LoVo (cell line): ENCODE measurements at regions not wholly inside any gene's neighbourhood (a gene's known extent, or its start where the extent isn't known, plus 50 kb on each side); places are given as distances from the start of the nearest gene placed in this dataset.

Experiments used
- DNase-seq: peaks from one replicate; pipeline ENCODE4 v3.0.0-alpha.2; 2016; ENCODE audit warnings: low spot score

DNA sequence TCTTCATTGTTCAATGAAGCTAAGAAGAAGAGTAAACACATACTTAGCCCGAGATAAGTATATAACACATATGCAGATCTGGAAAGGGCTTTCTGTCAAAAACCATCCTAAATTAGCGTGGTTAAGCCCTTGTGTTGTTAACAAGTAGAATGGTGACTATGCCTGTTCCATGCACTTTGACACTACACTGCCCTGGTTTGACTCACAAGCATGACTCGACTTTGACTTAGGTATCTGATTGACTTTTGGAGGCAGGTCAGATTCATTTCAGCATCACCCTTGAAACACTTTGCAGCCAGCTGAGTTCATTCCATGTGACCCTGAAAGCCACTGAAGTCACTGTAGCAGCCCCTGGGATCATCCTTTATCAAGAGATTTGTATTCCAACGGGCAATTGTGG, 239.8 kb downstream of the TBX18 start:
- DNase-seq: no peak

DNA sequence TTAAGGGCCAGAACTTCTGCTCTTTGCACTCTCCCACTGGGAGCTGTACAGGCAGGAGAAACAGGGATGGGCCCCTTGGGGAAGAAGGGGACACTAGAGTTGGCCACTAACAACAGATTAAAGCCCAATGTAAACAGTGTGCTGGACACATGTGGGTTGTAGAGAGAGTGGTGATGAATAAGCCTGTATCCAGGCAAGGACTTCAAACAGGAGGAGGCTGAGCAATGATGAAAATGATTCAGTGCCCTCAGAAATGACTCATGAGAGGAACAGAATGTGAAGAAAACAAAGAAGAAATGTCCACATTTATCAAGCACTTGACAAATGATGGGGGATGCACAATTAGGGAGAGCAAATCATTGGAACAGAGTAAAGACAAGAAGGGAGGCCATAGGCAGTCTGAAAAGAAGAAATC, 242.3 kb downstream of the TBX18 start:
- no peak for DNase-seq

DNA sequence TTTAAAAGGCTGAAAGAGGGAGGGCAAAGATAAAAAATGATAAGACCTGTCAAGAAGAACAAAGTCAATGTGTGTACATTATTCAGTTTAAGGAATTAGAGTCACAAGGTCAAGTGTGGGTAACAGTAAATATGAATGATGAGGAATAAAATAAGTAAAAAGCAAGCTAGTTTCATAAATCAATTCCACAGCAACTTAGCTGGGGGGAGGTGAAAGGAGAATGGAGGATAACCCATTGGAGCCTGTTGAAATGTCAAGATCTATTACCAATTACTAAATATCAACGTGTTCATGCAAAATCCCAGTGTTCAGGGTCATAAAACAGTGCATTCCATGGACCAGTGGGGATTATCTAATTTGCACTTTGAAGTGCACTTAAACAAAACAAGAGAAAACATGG, 242.9 kb downstream of the TBX18 start:
- no peak for DNase-seq

DNA sequence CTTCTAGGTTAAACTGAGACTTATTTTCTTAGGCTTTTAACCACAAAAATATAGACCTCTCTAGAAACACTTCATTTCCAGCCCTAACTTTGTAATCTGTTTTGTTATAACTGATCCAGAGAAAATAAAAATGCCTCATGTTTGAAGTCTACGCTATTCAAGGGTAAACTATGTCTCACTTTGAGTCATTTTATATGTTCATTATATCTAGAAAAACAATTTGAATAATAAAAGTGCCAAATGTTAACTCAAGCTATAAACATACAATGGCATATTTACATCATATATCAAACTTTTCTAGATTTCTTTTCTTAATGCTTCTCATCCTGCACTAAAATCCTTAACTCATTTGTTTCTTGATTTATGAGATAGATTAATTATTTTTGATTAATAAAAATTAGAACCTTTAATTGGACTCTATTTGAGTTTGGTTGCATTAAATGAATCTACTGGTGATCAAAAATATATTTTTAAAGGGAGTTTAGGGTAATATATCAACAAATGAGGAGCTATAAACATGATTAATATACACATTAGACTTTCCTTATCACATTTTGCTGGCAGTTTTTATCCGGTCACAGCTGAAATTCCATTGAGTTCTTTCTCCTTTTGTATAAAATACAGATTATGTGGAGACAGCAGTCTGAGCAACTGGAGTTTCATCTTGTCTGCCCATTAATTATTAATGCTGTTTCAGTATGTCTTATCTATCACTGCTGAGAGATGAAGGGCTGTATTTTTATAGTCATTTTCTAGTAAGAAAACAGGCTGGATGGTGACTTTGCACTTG, 246.5 kb downstream of the TBX18 start:
- DNase-seq: no peak

DNA sequence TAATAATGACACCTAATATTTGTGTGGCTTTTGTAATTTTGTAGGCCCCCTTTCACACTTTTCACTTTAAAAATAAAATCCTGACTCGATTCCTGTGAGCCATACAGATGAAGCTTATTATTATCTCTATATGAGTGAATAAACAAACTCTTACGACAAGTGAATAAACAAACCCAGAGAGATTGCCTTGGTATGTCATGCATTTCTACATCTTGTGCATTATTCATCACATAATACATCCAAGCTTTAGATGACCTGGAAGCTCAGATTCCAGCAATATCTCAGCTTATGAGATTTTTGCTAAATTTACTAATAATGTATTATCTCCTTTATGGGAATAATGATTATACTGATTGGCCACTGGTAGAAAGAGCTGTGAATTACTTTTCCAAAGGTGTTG, 248.2 kb downstream of the TBX18 start:
- DNase-seq: no peak

DNA sequence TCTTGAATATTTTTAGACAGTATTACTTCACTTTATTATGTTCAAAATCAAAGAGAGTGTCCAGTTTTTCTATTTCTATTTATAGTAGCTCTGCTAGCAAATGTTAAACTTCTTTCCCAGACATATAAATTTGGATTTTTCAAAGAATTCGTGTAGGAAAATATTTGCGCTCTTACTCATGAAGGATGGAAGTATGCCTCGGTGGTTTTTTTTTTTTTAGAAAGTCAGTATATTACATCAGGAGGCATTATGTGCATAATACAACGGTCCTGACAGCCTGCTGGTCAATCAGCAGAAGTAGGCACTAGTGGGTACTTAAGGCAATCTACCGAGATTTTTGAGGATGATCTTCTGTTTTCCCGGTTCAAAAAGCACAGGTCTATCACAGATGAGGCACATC, 249.3 kb downstream of the TBX18 start:
- no peak for DNase-seq

DNA sequence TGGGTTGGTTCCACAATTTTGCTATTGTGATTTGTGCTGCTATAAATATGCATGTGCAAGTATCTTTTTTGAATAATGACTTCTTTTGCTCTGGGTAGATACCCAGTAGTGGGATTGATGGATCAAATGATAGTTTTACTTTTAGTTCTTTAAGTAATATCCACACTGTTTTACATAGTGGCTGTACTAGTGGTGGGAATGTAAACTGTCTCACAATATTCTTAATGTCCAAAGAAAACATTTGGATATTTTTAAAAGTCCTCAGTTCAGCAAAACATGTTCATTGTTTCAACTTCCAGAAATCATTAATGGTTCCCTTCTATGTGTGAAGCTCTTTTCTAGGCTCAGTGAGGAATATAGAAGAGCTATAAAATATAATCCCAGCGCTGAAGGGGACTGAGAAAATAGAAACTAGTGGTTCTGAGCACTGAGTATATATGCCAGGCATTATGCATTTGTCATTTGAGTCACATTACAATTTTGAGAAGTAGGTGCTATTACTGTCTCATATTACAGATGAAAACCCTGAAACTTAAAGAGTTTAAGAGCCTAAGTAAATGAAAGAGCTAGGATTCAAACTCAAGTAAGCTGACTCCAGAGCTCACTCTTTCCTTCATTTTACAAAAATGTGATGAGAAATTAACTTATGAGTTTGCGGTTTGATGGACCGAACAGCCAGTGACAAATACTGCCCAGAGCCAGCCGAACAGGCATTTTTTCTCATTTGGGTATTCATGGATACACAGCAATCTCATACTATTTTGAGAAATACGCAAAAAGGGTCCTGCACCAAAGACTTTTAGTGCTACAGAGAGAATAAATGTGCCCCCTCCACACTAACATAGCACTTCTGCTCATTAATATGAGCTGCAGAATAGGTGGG, 250.1 kb downstream of the TBX18 start:
- no peak for DNase-seq

DNA sequence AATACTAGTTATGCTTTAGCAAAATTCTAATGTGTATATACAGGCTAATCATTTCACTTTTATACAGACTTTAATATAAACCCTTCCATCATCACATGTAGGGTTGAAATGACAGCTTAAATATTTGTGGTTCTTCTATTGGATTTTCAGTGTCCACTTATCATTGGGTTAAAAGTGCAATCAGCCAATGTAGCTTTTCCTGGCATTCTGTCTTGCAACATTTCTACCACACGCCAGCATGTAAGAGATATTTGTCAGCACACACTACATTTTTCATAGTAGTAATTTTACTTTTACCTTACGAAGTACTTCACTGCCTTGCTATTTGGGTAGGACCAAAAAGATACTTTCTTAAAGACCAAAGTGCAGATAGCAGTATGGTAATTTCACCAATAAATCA, 252.0 kb downstream of the TBX18 start:
- DNase-seq: no peak

DNA sequence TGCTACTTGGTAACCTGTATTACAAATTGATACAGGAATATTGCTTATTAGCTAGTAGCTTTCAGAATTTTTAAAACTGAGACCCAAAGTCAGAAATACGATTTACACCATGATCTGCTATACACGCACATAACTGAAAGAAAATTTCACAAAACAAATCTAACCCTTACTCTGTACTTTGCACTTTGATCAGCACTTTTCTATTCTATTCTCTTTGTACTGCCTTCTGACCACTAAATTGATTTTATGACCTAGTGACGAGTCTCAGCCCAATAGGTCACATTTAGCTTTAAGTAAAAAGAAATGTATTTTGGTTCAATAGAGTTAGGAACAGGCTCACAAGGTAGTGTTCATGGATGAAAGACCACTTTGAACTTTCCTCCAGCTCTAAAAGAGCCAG, 252.5 kb downstream of the TBX18 start:
- no peak for DNase-seq

DNA sequence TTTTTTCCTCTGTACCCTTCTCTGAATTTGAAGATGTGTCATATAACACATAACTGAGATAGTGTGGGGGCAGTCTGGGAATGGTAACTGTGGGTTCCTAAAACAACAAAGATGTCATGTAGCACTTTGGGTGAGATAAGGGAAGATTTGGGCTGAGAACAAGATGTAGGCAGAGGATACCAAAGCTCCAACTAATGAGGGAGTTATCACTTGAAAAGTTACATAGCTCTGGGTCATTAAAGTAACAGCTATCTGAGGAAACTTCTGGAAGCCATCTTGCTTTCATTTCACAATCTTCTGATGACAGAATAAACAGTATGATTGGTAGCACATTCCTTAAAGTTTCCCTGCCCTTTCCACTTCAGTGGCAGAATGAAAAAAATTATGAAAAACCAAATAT, 255.4 kb downstream of the TBX18 start:
- no peak for DNase-seq

DNA sequence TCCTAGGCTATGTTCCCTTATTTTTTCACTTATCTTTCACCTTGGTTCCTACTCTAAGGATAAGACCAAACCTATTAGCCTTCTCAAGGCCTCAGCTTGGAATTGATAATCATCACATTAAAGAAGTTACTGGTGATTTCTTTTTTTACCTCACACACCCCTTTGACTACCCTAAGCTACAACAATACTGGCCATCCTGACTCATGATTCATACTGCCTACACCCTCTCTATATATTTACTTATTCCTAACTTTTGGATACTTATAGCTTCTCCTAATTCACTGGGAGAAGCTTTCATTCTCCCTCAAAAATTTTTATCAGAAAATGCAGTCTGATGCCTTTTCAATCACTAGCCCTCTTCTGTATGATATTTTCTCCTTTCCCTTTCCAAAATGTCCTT, 256.1 kb downstream of the TBX18 start:
- no peak for DNase-seq

DNA sequence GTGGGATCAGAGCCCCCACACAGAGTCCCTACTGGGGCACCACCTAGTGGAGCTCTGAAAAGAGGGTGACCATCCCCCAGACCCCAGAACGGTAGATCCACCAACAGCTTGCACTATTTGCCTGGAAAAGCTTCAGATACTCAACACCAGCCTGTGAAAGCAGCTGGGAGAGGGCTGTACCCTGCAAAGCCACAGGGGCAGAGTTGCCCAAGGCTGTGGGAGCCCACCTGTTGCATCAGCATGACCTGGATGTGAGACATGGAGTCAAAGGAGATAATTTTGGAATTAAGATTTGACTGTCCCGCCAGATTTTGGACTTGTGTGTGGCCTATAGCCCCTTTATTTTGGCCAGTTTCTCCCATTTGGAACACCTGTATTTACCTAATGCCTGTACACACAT, 260.4 kb downstream of the TBX18 start:
- DNase-seq: no peak

DNA sequence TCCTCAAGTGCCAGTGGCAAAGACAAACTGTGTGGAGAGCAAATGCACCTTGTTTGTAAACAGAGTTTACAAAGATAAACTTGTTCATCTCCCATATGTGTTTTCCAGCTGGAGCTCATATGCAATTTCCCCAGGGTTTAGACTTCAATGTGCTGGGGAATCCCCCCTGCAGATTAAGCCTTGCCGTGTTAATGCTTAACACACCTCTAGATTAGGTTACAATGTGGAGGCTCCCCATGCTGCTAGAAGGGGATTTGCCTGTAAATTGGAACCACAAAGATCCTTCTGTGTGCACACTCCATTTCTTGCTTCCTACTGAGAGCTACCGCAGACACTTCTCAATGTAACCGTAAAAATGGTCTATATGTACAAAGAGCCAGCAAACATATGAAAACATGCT, 263.1 kb downstream of the TBX18 start:
- no peak for DNase-seq

DNA sequence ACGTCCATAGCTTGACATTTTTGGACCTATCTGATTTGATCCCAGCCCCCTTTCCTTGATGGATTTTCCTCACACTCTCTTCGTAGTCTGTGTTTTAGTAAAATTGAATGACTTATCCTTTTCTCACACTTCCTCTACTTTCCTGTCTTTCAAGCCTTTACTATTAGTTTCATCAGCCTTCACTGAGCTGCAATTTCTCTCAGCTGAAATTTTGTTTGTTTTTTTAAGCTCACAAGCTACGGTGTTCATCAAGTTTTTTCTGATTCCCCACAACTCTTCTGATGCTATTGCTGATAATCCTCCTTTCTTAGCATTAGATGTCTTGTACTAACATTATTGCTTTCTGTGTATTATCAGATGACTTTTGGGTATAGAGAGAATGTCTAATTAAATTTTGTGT, 263.7 kb downstream of the TBX18 start:
- no peak for DNase-seq

DNA sequence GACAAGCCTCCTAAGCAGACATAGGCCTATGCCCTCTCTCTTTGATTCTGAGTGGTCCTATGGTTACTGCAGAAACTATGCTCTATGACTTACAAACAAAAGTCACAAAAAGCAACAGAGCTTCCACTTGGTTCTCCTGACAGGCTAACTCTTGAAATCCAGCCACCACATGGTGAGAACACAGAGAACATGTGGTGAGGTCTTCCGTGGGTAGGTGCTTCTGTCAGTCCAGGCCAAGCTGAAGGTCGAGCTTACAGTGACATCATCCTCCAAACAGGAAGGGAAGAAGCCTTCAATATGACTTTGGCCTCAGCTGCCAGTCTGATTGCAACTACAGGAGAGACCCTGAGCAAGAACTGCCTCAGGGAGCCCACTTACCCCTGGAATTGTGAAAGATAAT, 265.5 kb downstream of the TBX18 start:
- DNase-seq: no peak

DNA sequence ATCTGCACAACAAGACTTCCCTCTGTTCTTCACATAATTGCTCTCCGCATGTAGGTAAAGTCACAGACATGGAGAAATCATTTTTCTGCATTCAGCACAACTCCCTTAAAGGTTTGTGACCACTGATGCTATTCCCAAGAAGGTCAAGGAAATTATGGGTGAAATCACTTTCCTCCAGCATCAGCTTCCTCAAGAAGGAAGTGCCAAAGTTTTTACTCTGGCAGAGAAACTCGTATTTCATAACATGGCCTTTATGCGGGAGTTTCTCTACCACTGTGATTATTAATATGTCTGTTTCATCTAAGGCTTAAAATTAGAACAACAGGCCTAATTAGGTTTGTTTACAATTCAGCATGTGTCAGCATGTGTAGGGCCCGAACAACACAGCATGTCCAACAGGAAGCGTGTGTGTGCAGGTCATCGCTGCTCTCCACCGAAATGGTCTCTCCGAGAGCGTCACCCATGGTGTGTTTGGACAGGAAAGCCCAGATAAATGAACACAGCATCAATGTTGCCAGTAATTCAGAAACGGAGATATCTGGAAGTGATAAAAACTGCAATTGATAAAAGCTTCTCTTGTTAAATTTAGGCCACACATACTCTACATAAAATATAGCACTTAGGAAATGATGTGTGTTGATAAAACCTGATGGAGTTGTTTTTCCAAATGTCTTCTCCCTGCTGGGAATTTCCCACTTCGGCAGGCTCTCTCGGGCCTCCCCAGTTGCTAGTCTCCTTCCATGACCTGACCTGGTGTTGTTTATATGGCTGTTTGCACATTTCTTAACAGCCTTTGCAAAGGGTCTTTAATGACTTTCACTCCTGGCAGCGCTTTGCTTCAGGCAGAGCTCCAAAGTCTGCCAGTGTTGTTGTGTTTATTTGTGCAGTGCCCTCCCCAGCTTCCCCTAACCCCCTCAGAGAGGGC, 265.1 kb upstream of the CEP162 start:
- DNase-seq: no peak

DNA sequence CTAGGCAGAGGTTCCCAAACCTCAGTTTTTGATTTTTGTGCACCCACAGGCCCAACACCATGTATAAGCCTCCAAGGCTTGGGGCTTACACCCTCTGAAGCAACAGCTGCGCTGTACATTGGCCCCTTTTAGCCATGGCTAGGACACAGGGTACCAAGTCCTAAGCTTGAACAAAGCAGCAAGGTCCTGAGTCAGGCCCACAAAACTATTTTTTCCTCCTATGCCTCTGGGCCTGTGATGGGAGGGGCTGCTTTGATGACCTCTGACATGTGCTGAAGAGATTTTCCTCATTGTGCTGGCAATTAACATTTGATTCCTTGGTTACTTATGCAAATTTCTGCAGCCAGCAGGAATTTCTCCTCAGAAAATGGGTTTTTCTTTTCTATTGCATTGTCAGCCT, 262.2 kb upstream of the CEP162 start:
- no peak for DNase-seq

DNA sequence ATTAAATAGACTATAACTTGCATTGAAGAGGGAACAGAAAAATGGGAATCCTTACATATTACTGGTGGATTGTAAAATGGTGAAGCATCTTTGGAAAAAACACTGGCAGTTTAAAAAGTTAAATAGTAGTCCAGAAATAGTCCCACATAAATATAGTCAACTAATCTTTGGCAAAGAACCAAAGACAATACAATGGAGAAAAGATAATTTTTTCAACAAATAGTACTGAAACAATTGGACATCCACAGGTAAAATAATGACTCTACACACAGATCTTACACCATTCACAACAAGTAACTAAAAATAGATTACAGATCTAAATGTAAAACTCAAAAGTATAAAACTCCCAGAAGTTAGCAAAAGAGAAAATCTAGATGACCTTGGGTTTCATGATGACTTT, 259.1 kb upstream of the CEP162 start:
- no peak for DNase-seq

DNA sequence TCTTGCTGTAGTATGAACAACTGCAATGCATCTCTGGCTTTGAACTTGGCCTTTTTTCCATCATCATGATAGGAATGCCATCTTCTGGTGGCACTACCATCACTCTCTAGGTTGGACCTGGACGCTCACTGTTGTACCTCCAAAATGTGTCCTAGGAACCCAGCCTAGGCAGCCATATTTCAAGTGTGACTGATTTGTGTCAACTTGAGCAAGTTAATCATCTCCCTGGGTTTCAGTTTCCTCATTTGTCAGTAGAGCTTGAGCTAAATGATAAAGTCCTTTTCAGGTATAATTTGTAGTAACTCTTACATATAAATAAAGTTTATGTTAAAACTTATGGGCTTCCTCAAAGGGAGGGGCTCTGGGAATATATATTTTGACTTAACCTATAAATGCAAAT, 241.7 kb upstream of the CEP162 start:
- no peak for DNase-seq

DNA sequence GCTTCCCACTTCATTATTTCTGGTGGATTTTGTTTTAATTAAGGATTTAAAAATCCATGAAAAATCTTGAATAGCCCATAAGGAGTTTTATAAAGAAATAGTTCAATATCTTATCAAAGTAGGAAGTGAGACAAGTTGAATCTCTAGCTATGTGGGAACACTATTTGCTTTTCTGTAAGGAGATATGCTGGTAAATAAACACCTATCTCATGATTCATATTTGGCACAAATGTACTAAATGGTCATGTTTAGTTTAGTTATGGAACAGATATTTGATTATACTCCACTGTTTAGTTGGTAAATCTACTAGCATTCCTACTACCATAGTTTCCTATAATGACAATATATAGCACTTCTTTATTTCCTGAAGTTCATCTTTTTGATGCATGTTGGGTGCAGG, 239.9 kb upstream of the CEP162 start:
- DNase-seq: no peak

DNA sequence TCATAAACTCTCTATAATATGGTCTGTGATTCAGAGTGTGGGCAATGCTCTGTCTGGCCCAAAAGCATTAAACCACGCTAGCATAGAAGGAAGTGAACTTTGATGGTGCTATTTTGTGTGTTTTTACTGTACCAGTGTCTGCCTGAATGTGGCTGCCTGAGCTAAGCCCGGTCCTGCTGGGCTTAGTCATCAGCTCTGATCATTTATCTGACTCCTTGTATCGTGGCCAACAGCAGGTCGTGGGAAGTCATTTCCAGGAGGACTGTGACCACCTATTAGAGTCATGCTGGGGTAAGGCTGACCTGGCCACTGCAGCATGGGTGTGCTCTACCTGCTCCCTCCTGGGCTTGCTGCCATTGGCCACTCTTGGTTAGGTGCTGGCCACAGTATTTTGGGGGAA, 239.1 kb upstream of the CEP162 start:
- DNase-seq: no peak

DNA sequence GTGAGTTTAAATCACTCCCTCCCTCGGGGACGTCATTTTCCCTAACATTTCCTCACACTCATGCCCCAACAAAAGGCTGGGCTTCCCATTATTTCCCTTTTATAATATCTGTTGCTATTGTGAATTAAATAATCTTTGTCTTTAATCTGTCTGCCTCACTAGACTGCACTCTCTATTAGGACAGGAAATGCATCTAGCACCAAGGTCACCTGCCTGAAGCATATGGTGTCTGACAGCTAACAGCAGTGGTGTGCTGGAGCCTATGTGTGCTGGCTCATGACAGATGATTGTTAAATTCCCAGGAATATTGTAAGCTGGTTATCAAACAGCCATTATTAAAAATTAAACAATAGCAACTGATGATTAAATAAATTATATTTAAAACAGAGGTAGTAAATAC, 237.0 kb upstream of the CEP162 start:
- DNase-seq: no peak

DNA sequence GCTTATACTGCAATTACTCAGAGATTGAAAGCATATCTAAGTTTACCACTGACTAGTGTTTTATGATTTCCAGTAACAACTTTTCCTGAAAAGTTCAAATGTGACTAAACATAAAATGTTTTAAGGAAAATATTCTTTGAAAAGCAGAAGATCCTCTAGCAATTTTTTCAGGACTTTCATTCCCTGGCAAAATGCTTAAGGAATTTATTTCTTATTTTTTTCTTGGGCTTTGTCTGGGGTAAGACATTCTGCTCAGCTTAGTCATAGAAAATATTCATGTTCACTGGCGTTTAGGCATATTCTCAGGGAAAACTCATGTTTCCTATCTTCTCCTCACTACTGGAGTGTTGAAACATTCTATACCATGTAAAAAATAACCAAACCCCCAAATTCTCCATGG, 235.3 kb upstream of the CEP162 start:
- no peak for DNase-seq
